Hepatocyte (in vitro differentiated cells): ENCODE measurements at regions not wholly inside any gene's neighbourhood (a gene's known extent, or its start where the extent isn't known, plus 50 kb on each side); places are given as distances from the start of the nearest gene placed in this dataset.
A peak's percentile ranks its signal among the peaks of the same experiment; 100 is the strongest.

Source experiments
- DNase-seq: peaks from one replicate; pipeline ENCODE4 v3.0.0-alpha.2; 2016; ENCODE audit warnings: low spot score
- H2AFZ ChIP-seq: fragments of 200-600 bp; sonication (generic); 2 replicates; pipeline ENCODE4 v1.6.0; 2016; ENCODE audit warnings: antibody characterized with exemption, mild to moderate bottlenecking
- H3K27ac ChIP-seq: fragments of 200-600 bp; sonication (generic); 2 replicates; pipeline ENCODE4 v1.5.1; 2016; ENCODE audit warnings: mild to moderate bottlenecking
- H3K27me3 ChIP-seq: fragments of 200-600 bp; sonication (generic); 2 replicates; pipeline ENCODE4 v1.6.1; 2016
- H3K36me3 ChIP-seq: fragments of 200-600 bp; sonication (generic); replicated peaks from 2 replicates; pipeline ENCODE4 v1.5.1; 2016; ENCODE audit warnings: low read depth; ENCODE audit not compliant: insufficient read depth
- H3K4me1 ChIP-seq: fragments of 200-600 bp; sonication (generic); 2 replicates; pipeline ENCODE4 v1.5.1; 2016; ENCODE audit warnings: mild to moderate bottlenecking, moderate library complexity; ENCODE audit not compliant: insufficient read depth
- H3K4me2 ChIP-seq: fragments of 200-600 bp; sonication (generic); 2 replicates; pipeline ENCODE4 v1.6.0; 2016
- H3K4me3 ChIP-seq: fragments of 200-600 bp; sonication (generic); 2 replicates; pipeline ENCODE4 v1.5.1; 2016; ENCODE audit warnings: mild to moderate bottlenecking
- H3K79me2 ChIP-seq: fragments of 200-600 bp; sonication (generic); 2 replicates; pipeline ENCODE4 v1.6.0; 2017; ENCODE audit warnings: mild to moderate bottlenecking
- H3K9me2 ChIP-seq: fragments of 200-600 bp; sonication (generic); replicated peaks from 2 replicates; pipeline ENCODE4 v1.6.0; 2017; ENCODE audit warnings: mild to moderate bottlenecking; ENCODE audit not compliant: insufficient read depth
- H3K9me3 ChIP-seq: fragments of 200-600 bp; sonication (generic); 2 replicates; pipeline ENCODE4 v1.5.1; 2016; ENCODE audit warnings: low read depth, mild to moderate bottlenecking
- H4K20me1 ChIP-seq: fragments of 200-600 bp; sonication (generic); 2 replicates; pipeline ENCODE4 v1.6.0; 2016; ENCODE audit warnings: mild to moderate bottlenecking; ENCODE audit not compliant: insufficient read depth, poor library complexity, severe bottlenecking
- CTCF ChIP-seq: fragments of 200-600 bp; sonication (generic); IDR thresholded peaks from 2 replicates; pipeline ENCODE4 v1.5.1; 2016; ENCODE audit warnings: antibody characterized with exemption, mild to moderate bottlenecking; ENCODE audit not compliant: poor library complexity
- EZH2 ChIP-seq: fragments of 200-600 bp; sonication (generic); IDR thresholded peaks from 2 replicates; pipeline ENCODE4 v1.6.1; 2016; ENCODE audit warnings: antibody characterized with exemption, mild to moderate bottlenecking, borderline replicate concordance
- EZH2phosphoT487 ChIP-seq: fragments of 200-600 bp; sonication (generic); IDR thresholded peaks from one replicate; pipeline ENCODE4 v1.6.1; 2018; ENCODE audit warnings: antibody characterized with exemption, mild to moderate bottlenecking, low read depth, moderate library complexity; ENCODE audit not compliant: unreplicated experiment, severe bottlenecking
- WGBS: methylation state at CpG from one replicate; pipeline ENCODE4 v1.1.6; 2016; ENCODE audit warnings: low lambda C conversion rate; ENCODE audit errors: missing lambda C conversion rate; 5-methylcytosine and 5-hydroxymethylcytosine counted together

- no peaks in the 10 kb centered on the region for H3K9me3 ChIP-seq
- peaks cover 26% of the 10 kb centered on the region for H3K4me1 ChIP-seq
- H3K27me3 ChIP-seq, result no peaks in the 10 kb centered on the region
- H3K27ac ChIP-seq, result no peak overlapping the region
- TF ChIP-seq CTCF, result no peak
- H3K9me2 ChIP-seq, result no peaks in the 10 kb centered on the region
- H4K20me1 ChIP-seq, result no peaks in the 10 kb centered on the region
- WGBS, result 86% methylated on average over 10 of the region's 11 CpGs
- no peaks in the 10 kb centered on the region for H3K36me3 ChIP-seq
- H3K4me3 ChIP-seq, result no peak overlapping the region
- DNase-seq, result no peak
- no peak overlapping the region for H2AFZ ChIP-seq
- H3K4me2 ChIP-seq, result no peak overlapping the region
- H3K79me2 ChIP-seq, result no peaks in the 10 kb centered on the region
Measured at GRCh38 chr17:65457635-65458257, 103.7 kb downstream of the AXIN2 start.

GRCh38 chr17:65457183-65457582 is 104.3 kb downstream of the AXIN2 start:
- H3K27ac ChIP-seq, result no peak overlapping the region
- H3K4me2 ChIP-seq, result no peak overlapping the region
- H3K9me3 ChIP-seq, result no peaks in the 10 kb centered on the region
- H4K20me1 ChIP-seq, result no peaks in the 10 kb centered on the region
- H3K79me2 ChIP-seq, result no peaks in the 10 kb centered on the region
- H3K9me2 ChIP-seq, result no peaks in the 10 kb centered on the region
- WGBS, result 95% methylated on average over 3 of the region's 3 CpGs
- H3K4me3 ChIP-seq, result no peak overlapping the region
- DNase-seq, result no peak
- H3K36me3 ChIP-seq, result no peaks in the 10 kb centered on the region
- no peak for TF ChIP-seq EZH2
- no peak for TF ChIP-seq EZH2phosphoT487
- no peak for TF ChIP-seq CTCF
- no peaks in the 10 kb centered on the region for H3K27me3 ChIP-seq
- no peak overlapping the region for H2AFZ ChIP-seq
- peaks cover 26% of the 10 kb centered on the region for H3K4me1 ChIP-seq

GRCh38 chr17:65456368-65457151 is 104.9 kb downstream of the AXIN2 start:
- H2AFZ ChIP-seq, result no peak overlapping the region
- WGBS, result 71% methylated on average over 7 of the region's 7 CpGs
- H3K27me3 ChIP-seq, result no peaks in the 10 kb centered on the region
- peak overlapping the region; percentile 54 for H3K4me2 ChIP-seq
- no peaks in the 10 kb centered on the region for H3K79me2 ChIP-seq
- H3K4me1 ChIP-seq, result peaks cover 26% of the 10 kb centered on the region
- no peak overlapping the region for H3K4me3 ChIP-seq
- TF ChIP-seq EZH2phosphoT487 (no peak), EZH2 (no peak), CTCF (no peak)
- no peak for DNase-seq
- no peaks in the 10 kb centered on the region for H3K9me3 ChIP-seq
- H3K36me3 ChIP-seq, result no peaks in the 10 kb centered on the region
- H3K27ac ChIP-seq, result no peak overlapping the region
- H3K9me2 ChIP-seq, result no peaks in the 10 kb centered on the region
- no peaks in the 10 kb centered on the region for H4K20me1 ChIP-seq
